Vagina (tissue), 2 donors: ENCODE measurements at regions not wholly inside any gene's neighbourhood (a gene's known extent, or its start where the extent isn't known, plus 50 kb on each side); places are given as distances from the start of the nearest gene placed in this dataset.

ENCODE experiments used
- POLR2A ChIP-seq, 2 donors: fragments of 450-650 bp; IDR thresholded peaks; one replicate each; pipeline ENCODE4 v1.6.1; 2017; ENCODE audit warnings: antibody characterized with exemption in 2 of 2, mild to moderate bottlenecking in 2 of 2, moderate library complexity in 2 of 2
- TF ChIP-seq, protein P1 (sequence below), 3 experiments: fragments of 450-650 bp in 2 of 3; fragments of 200-600 bp in 1 of 3; sonication (generic) in 1 of 3; IDR thresholded peaks; one replicate each; pipeline ENCODE4 v1.5.1; 2017 to 2019; ENCODE audit warnings: antibody characterized with exemption in 3 of 3, mild to moderate bottlenecking in 2 of 3, moderate library complexity in 2 of 3

DNA sequence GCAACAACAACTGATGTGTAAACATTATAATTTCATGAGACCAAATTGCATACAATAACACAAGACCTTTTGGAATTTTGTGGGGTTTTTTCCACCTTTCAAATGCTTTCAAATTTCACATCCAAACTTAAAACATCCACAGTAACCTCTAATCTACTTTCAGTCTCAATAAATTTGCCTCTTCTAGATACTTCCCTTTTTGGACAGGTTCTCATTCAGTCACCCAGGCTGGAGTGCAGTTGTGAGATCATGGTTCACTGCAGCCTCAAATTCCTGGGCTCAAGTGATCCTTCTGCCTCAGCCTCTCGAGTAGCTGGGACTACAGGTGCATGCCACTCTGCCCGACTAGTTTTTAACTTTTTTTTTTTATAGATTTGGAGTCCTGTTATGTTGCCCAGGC lies 556.6 kb downstream of the NLGN4X start:
- TF ChIP-seq, protein P1, sequence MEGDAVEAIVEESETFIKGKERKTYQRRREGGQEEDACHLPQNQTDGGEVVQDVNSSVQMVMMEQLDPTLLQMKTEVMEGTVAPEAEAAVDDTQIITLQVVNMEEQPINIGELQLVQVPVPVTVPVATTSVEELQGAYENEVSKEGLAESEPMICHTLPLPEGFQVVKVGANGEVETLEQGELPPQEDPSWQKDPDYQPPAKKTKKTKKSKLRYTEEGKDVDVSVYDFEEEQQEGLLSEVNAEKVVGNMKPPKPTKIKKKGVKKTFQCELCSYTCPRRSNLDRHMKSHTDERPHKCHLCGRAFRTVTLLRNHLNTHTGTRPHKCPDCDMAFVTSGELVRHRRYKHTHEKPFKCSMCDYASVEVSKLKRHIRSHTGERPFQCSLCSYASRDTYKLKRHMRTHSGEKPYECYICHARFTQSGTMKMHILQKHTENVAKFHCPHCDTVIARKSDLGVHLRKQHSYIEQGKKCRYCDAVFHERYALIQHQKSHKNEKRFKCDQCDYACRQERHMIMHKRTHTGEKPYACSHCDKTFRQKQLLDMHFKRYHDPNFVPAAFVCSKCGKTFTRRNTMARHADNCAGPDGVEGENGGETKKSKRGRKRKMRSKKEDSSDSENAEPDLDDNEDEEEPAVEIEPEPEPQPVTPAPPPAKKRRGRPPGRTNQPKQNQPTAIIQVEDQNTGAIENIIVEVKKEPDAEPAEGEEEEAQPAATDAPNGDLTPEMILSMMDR (IDR thresholded peaks at IDR 0.05): no peak
- no peak for TF ChIP-seq POLR2A (IDR thresholded peaks at IDR 0.05)
